PC-9 (cell line): ENCODE measurements at regions not wholly inside any gene's neighbourhood (a gene's known extent, or its start where the extent isn't known, plus 50 kb on each side); places are given as distances from the start of the nearest gene placed in this dataset.
"Not testable (repeated sequence)": the region's sequence is repeated elsewhere in the genome, so short reads cannot be mapped to it uniquely, and the experiment has no call there.

ENCODE experiments used
- BruUV-seq: library from RNA; stranded (reverse); fragments of 400-500 nt; replicated peaks from 2 replicates; lab custom pipeline; 2021; lab: Mats Ljungman, UMichigan
- CTCF ChIA-PET: fragments of 300-600 bp; sonication (Branson Sonifier 250); formaldehyde crosslinking; loops from one replicate; lab custom pipeline; 2022; ENCODE audit warnings: antibody characterized with exemption; lab: Charles Lee
- POLR2A ChIA-PET: fragments of 300-600 bp; sonication (Branson Sonifier 250); formaldehyde crosslinking; loops from one replicate; lab custom pipeline; 2022; ENCODE audit warnings: antibody characterized with exemption; ENCODE audit not compliant: unreplicated experiment; lab: Charles Lee
- DNase-seq, 2 experiments: peaks; one replicate each; pipeline versions ENCODE4 v3.0.0 to v3.0.0-alpha.2; 2015 to 2022; ENCODE audit warnings: mixed read lengths in 1 of 2
- H2AFZ ChIP-seq: fragments of 200-600 bp; sonication (generic); 2 replicates; pipeline ENCODE4 v1.8.1; 2017; ENCODE audit warnings: antibody characterized with exemption
- H3F3A ChIP-seq: fragments of 200-600 bp; sonication (generic); 2 replicates; pipeline ENCODE4 v1.8.1; 2017; ENCODE audit warnings: antibody characterized with exemption, mild to moderate bottlenecking, low read depth; ENCODE audit not compliant: insufficient read depth
- H3K27ac ChIP-seq: fragments of 200-600 bp; sonication (generic); 2 replicates; pipeline ENCODE4 v1.6.1; 2016; ENCODE audit warnings: mixed run types
- H3K27me3 ChIP-seq: fragments of 200-600 bp; sonication (generic); 2 replicates; pipeline ENCODE4 v1.6.1; 2016; ENCODE audit warnings: low read depth, mixed run types; ENCODE audit not compliant: insufficient read depth
- H3K36me3 ChIP-seq: fragments of 200-600 bp; sonication (generic); 2 replicates; pipeline ENCODE4 v1.6.1; 2016; ENCODE audit warnings: low read depth, mixed run types
- H3K4me1 ChIP-seq: fragments of 200-600 bp; sonication (generic); replicated peaks from 2 replicates; pipeline ENCODE4 v1.6.1; 2016; ENCODE audit warnings: mixed run types; ENCODE audit not compliant: insufficient read depth
- H3K4me2 ChIP-seq: fragments of 200-600 bp; sonication (generic); 2 replicates; pipeline ENCODE4 v1.6.1; 2017; ENCODE audit warnings: mixed run types
- H3K4me3 ChIP-seq: fragments of 200-600 bp; sonication (generic); 2 replicates; pipeline ENCODE4 v1.6.1; 2016; ENCODE audit warnings: mixed run types
- H3K79me2 ChIP-seq: fragments of 200-600 bp; sonication (generic); 2 replicates; pipeline ENCODE4 v1.6.1; 2017; ENCODE audit warnings: low read depth, mixed run types
- H3K9me2 ChIP-seq: fragments of 200-600 bp; sonication (generic); 2 replicates; pipeline ENCODE4 v1.8.1; 2017; ENCODE audit warnings: mild to moderate bottlenecking; ENCODE audit not compliant: insufficient read depth
- H3K9me3 ChIP-seq: fragments of 200-600 bp; sonication (generic); 2 replicates; pipeline ENCODE4 v1.8.1; 2016; ENCODE audit warnings: low read depth; ENCODE audit not compliant: insufficient read depth
- H4K20me1 ChIP-seq: fragments of 200-600 bp; sonication (generic); 2 replicates; pipeline ENCODE4 v1.8.1; 2017; ENCODE audit not compliant: insufficient read depth
- EZH2 ChIP-seq: fragments of 200-600 bp; sonication (generic); IDR thresholded peaks from 2 replicates; pipeline ENCODE4 v1.8.0; 2017; ENCODE audit warnings: antibody characterized with exemption, low read depth
- intact Hi-C: fragments of 100-400 bp; cut with micrococcal nuclease; formaldehyde crosslinking; loops from one replicate; pipeline ENCODE4 v1.10.0; 2022; ENCODE audit not compliant: unreplicated experiment
- TF ChIP-seq, protein P1 (sequence below): fragments of 200-600 bp; sonication (generic); conservative IDR thresholded peaks from 2 replicates; pipeline ENCODE4 v1.6.1; 2017; ENCODE audit warnings: mixed run types, antibody characterized with exemption, mild to moderate bottlenecking, moderate library complexity

DNA sequence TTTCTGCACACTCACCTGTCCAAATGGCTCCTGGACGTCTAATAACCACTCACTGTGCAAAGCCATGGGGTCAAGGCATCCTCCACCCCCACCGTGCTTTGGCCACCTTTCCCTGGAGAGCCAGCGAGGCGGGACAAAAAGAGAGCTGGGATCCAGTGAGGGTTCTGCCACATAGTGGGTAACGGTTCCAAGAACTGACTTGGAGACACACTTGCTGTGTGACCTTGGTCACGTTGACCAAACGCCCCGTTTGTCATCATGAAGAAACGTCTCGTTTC is 287.2 kb downstream of the TFAP2C start:
- Histone ChIP-seq H2AFZ (no peak overlapping the region), H3F3A (no peaks in the 10 kb centered on the region)

GRCh38 chr20:56920041-56920440 is 290.9 kb downstream of the TFAP2C start:
- H3K4me3 ChIP-seq, H4K20me1 ChIP-seq, H3F3A ChIP-seq, H3K36me3 ChIP-seq, DNase-seq, BruUV-seq, H2AFZ ChIP-seq, H3K9me3 ChIP-seq, H3K4me1 ChIP-seq, H3K27ac ChIP-seq, H3K79me2 ChIP-seq, POLR2A ChIA-PET, CTCF ChIA-PET, H3K27me3 ChIP-seq, H3K9me2 ChIP-seq, intact Hi-C loops, H3K4me2 ChIP-seq: not testable (repeated sequence)

More for the DNA sequence above, 287.2 kb downstream of the TFAP2C start:
- intact Hi-C loops: no loop called here
- ChIA-PET POLR2A (no interaction called here), CTCF (no interaction called here)
- Histone ChIP-seq H4K20me1 (no peaks in the 10 kb centered on the region), H3K79me2 (no peaks in the 10 kb centered on the region), H3K27ac (no peak overlapping the region), H3K4me1 (no peaks in the 10 kb centered on the region), H3K9me2 (no peaks in the 10 kb centered on the region), H3K4me3 (no peak overlapping the region), H3K9me3 (no peaks in the 10 kb centered on the region), H3K36me3 (no peaks in the 10 kb centered on the region), H3K27me3 (no peaks in the 10 kb centered on the region), H3K4me2 (no peak overlapping the region)
- BruUV-seq: no TSS peak
- DNase-seq: no peak
- TF ChIP-seq, protein P1, sequence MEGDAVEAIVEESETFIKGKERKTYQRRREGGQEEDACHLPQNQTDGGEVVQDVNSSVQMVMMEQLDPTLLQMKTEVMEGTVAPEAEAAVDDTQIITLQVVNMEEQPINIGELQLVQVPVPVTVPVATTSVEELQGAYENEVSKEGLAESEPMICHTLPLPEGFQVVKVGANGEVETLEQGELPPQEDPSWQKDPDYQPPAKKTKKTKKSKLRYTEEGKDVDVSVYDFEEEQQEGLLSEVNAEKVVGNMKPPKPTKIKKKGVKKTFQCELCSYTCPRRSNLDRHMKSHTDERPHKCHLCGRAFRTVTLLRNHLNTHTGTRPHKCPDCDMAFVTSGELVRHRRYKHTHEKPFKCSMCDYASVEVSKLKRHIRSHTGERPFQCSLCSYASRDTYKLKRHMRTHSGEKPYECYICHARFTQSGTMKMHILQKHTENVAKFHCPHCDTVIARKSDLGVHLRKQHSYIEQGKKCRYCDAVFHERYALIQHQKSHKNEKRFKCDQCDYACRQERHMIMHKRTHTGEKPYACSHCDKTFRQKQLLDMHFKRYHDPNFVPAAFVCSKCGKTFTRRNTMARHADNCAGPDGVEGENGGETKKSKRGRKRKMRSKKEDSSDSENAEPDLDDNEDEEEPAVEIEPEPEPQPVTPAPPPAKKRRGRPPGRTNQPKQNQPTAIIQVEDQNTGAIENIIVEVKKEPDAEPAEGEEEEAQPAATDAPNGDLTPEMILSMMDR: no peak
- no peak for TF ChIP-seq EZH2

DNA sequence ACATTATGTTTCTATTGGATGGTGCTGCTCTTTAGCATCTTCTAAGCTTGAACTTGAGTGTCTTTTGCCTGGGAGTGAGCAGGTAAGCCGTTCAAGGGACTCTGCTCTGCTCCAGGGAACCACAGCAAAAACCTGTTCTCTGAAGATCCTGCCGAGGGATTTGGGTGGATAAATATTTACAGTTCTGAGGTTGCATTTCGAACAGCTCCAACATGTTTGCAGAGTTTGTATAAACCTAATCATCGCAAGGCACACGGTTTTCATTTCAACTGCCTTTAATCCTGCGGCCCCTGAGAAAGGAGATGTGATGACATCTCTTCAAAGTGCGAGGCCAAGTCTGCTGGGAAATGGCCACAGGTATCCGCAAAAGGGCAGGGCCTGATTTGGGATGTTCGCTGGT is 293.4 kb downstream of the TFAP2C start:
- Histone ChIP-seq H3K4me2 (no peak overlapping the region), H4K20me1 (no peaks in the 10 kb centered on the region), H3K9me2 (no peaks in the 10 kb centered on the region), H3K27me3 (peaks cover 3% of the 10 kb centered on the region; the same call in 1 of the 2 replicates), H2AFZ (no peak overlapping the region), H3K9me3 (no peaks in the 10 kb centered on the region), H3K4me1 (no peaks in the 10 kb centered on the region), H3K79me2 (no peaks in the 10 kb centered on the region), H3K27ac (no peak overlapping the region), H3K4me3 (no peak overlapping the region), H3F3A (no peaks in the 10 kb centered on the region), H3K36me3 (no peaks in the 10 kb centered on the region)
- intact Hi-C loops: no loop called here
- ChIA-PET CTCF (no interaction called here), POLR2A (no interaction called here)
- BruUV-seq: no TSS peak
- no peak for DNase-seq
- TF ChIP-seq, protein P1: no peak
- no peak for TF ChIP-seq EZH2

DNA sequence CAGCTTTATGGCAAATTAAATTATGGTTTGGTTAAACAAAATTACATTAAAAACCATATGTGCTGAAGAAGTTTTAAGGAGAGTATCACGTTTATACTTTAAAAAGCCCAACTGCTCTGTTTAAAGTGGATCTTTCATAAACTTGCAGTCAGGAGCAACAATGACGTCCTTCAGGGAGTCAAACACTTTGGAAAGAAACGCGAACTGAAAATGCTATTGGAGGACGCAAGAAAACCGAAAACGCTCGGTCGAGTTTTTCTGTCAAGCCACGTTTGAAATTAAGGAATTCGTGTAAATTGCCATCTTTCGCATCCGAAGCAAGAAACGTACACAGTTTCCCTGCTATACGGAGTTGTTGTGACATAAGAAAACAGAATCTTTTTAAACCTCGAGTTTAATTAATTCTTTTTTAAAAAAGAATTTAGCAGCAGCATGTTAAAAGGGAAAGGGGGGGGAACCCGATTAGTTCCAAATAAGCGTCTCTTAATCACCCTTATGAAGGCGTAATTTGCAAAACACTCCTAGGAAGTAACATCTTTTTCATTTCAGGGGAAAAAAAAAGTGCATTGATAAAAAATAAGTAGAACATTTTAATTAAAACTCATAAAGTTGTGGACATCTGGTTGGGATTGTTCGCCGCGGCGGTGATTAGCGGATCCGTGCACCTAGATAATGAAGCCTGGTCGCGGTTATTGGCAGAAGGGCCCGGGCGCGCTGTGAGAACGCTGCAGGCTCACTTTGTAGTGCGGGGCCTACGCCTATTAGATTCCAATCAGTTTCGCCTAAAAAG is 295.4 kb downstream of the TFAP2C start:
- Histone ChIP-seq H3K27ac (no peak overlapping the region), H3F3A (no peaks in the 10 kb centered on the region), H3K4me2 (no peak overlapping the region), H3K4me1 (no peaks in the 10 kb centered on the region), H2AFZ (no peak overlapping the region), H3K9me3 (no peaks in the 10 kb centered on the region), H3K27me3 (peaks cover 3% of the 10 kb centered on the region; the same call in 1 of the 2 replicates), H3K4me3 (no peak overlapping the region), H3K9me2 (no peaks in the 10 kb centered on the region), H3K36me3 (no peaks in the 10 kb centered on the region), H3K79me2 (no peaks in the 10 kb centered on the region), H4K20me1 (no peaks in the 10 kb centered on the region)
- intact Hi-C loops: no loop called here
- TF ChIP-seq EZH2: no peak
- TF ChIP-seq, protein P1: no peak
- DNase-seq: no peak
- ChIA-PET POLR2A (no interaction called here), CTCF (no interaction called here)
- BruUV-seq: no TSS peak
